Testis (tissue), 2 donors: ENCODE measurements at regions not wholly inside any gene's neighbourhood (a gene's known extent, or its start where the extent isn't known, plus 50 kb on each side); places are given as distances from the start of the nearest gene placed in this dataset.

ENCODE experiments used
- DNase-seq: peaks from one replicate; pipeline ENCODE4 v3.0.0-alpha.2; 2019
- H3K27ac ChIP-seq, 2 donors: fragments of 200-600 bp; sonication (generic); one replicate each; pipeline ENCODE4 v1.5.1; 2019
- H3K27me3 ChIP-seq: fragments of 200-600 bp; sonication (generic); one replicate; pipeline ENCODE4 v1.5.1; 2019
- H3K36me3 ChIP-seq: fragments of 200-600 bp; sonication (generic); one replicate; pipeline ENCODE4 v1.5.1; 2017; ENCODE audit warnings: low read depth; ENCODE audit errors: missing control alignments
- H3K4me1 ChIP-seq: fragments of 200-600 bp; sonication (generic); one replicate; pipeline ENCODE4 v1.5.1; 2019
- H3K4me3 ChIP-seq, 2 donors: fragments of 200-600 bp; sonication (generic); one replicate each; pipeline ENCODE4 v1.5.1; 2017 to 2019
- H3K9me3 ChIP-seq: fragments of 200-600 bp; sonication (generic); one replicate; pipeline ENCODE4 v1.5.1; 2017
- CTCF ChIP-seq, 3 experiments: fragments of 450-650 bp in 2 of 3; fragments of 200-600 bp in 1 of 3; sonication (generic) in 1 of 3; IDR thresholded peaks; one replicate each; pipeline ENCODE4 v1.5.1; 2016 to 2019; ENCODE audit warnings: antibody characterized with exemption in 3 of 3, mild to moderate bottlenecking in 2 of 3, moderate library complexity in 1 of 3
- POLR2A ChIP-seq: fragments of 450-650 bp; IDR thresholded peaks from one replicate; pipeline ENCODE4 v1.6.1; 2017; ENCODE audit warnings: antibody characterized with exemption, mild to moderate bottlenecking, moderate library complexity
- WGBS, 2 donors: methylation state at CpG; one replicate each; pipeline ENCODE4 v1.1.5; 2018; 5-methylcytosine and 5-hydroxymethylcytosine counted together
- intact Hi-C: fragments of 100-400 bp; cut with DNase I; formaldehyde crosslinking; loops from one replicate; pipeline ENCODE4 v1.15.1; 2023; ENCODE audit warnings: low total_unique reads

DNA sequence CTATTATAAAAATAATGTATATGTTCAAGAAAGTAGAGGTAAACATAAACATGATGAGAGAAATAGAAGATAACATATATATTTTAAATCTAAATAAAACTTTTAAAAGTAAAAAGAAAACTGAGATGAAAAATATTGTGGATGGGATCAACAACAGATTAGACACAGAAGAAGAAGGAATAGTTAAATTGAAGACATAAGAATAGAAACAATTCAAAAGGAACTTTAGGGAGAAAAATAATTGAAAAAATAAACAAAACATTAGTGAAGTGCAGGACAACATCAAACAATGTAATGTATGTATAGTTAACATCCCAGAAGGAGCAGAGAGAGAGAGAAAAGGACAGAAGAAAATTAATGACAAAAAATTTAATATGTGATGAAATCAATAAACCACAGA lies 228.1 kb upstream of the TNRC6C start:
- no peaks in the 10 kb centered on the region for H3K9me3 ChIP-seq
- DNase-seq, result no peak
- peaks cover 17% of the 10 kb centered on the region for H3K4me1 ChIP-seq
- TF ChIP-seq POLR2A (no peak), CTCF (IDR thresholded peaks at IDR 0.05) (no peak)
- no peaks in the 10 kb centered on the region for H3K27me3 ChIP-seq
- intact Hi-C loops, result no loop called here
- no peaks in the 10 kb centered on the region for H3K36me3 ChIP-seq
- H3K27ac ChIP-seq, result no peak overlapping the region
- no peak overlapping the region for H3K4me3 ChIP-seq

DNA sequence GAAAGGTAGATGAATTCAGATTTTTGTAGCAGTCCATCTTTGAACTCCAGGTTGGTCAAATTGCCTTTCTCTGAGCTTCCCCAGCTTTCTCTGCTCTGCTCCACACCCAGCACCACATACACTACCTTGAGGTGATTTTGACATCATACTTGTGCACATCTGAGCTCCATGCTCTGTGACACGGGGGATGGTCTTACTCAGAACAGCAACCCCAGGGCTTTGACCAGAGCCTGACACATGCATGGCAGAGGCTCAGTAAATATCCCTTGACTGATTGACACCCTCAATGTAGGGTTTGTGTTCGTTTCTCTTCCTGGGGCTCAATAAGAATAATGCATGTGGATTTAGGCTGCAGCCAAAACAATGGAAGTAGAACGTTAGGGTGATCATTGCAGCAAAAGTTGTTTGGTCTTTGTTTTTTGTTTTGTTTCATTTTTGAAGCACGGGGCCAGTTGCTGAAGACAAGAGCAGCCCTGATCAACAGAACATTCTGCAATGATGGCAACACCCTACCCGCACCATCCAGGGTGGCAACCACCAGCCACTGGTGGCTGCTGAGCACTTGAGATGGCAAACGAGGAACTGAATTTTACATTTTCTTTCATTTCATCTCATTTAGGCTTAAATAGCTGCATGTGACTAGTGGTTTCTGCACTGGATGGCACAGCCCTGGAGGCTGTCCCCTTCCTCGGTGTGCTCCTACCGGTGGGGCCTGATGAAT lies 224.8 kb upstream of the TNRC6C start:
- TF ChIP-seq CTCF (IDR thresholded peaks at IDR 0.05) (no peak), POLR2A (no peak)
- no peaks in the 10 kb centered on the region for H3K36me3 ChIP-seq
- H3K4me1 ChIP-seq, result peaks cover 16% of the 10 kb centered on the region
- DNase-seq, result no peak
- H3K27me3 ChIP-seq, result no peaks in the 10 kb centered on the region
- intact Hi-C loops, result no loop called here
- H3K9me3 ChIP-seq, result no peaks in the 10 kb centered on the region
- WGBS, 2 donors, result 65 to 79% methylated on average over 8 of the region's 8 CpGs
- peak overlapping the region in 1 of 2 donors; percentile 67 for H3K27ac ChIP-seq
- no peak overlapping the region for H3K4me3 ChIP-seq

- Histone ChIP-seq H3K36me3 (no peaks in the 10 kb centered on the region), H3K4me3 (no peak overlapping the region), H3K4me1 (peaks cover 16% of the 10 kb centered on the region), H3K27ac (peak overlapping the region; percentile 57 to 67), H3K27me3 (no peaks in the 10 kb centered on the region), H3K9me3 (no peaks in the 10 kb centered on the region)
- TF ChIP-seq POLR2A (no peak), CTCF (IDR thresholded peaks at IDR 0.05) (no peak)
- intact Hi-C loops, result no loop called here
- 6 to 19% methylated on average over 3 to 19 of the region's 19 CpGs for WGBS, 2 donors
- peak; percentile 81 for DNase-seq
Observed at GRCh38 chr17:77734371-77735080, 224.0 kb upstream of the TNRC6C start.

GRCh38 chr17:77735081-77735565 lies 223.4 kb upstream of the TNRC6C start:
- no peaks in the 10 kb centered on the region for H3K27me3 ChIP-seq
- 30 to 44% methylated on average over 7 to 10 of the region's 10 CpGs for WGBS, 2 donors
- no peak for TF ChIP-seq CTCF (IDR thresholded peaks at IDR 0.05)
- TF ChIP-seq POLR2A, result no peak
- H3K27ac ChIP-seq, result peak overlapping the region; percentile 57 to 67
- H3K4me3 ChIP-seq, result no peak overlapping the region
- no peaks in the 10 kb centered on the region for H3K36me3 ChIP-seq
- H3K4me1 ChIP-seq, result peaks cover 16% of the 10 kb centered on the region
- DNase-seq, result peak; percentile 24
- H3K9me3 ChIP-seq, result no peaks in the 10 kb centered on the region
- intact Hi-C loops, result no loop called here
